ENCODE measurements at regions not wholly inside any gene's neighbourhood (a gene's known extent, or its start where the extent isn't known, plus 50 kb on each side); places are given as distances from the start of the nearest gene placed in this dataset.
"Not testable (repeated sequence)": the region's sequence is repeated elsewhere in the genome, so short reads cannot be mapped to it uniquely, and the experiment has no call there.

- peak; percentile 31 for DNase-seq (ENCODE audit: low read depth)
- no peaks in the 10 kb centered on the region for H3K27me3 ChIP-seq (ENCODE audit: control insufficient read depth, insufficient read depth, low read length)
- H3K4me3 ChIP-seq (ENCODE audit: low read depth, low read length), result no peak overlapping the region
- no peak for TF ChIP-seq CTCF (IDR thresholded peaks at IDR 0.05; ENCODE audit: insufficient read depth, low read length, severe bottlenecking)
- no peak for FAIRE-seq
- H3K36me3 ChIP-seq (ENCODE audit: control insufficient read depth, insufficient read depth, low read length), result no peaks in the 10 kb centered on the region
Observed at GRCh38 chr16:65809627-65810026, 556.9 kb upstream of the CDH5 start.

GRCh38 chr16:65808790-65809189, 557.7 kb upstream of the CDH5 start:
- Histone ChIP-seq H3K4me3 (ENCODE audit: low read depth, low read length) (no peak overlapping the region), H3K36me3 (ENCODE audit: control insufficient read depth, insufficient read depth, low read length) (no peaks in the 10 kb centered on the region), H3K27me3 (ENCODE audit: control insufficient read depth, insufficient read depth, low read length) (no peaks in the 10 kb centered on the region)
- no peak for DNase-seq (ENCODE audit: low read depth)
- TF ChIP-seq CTCF (IDR thresholded peaks at IDR 0.05; ENCODE audit: insufficient read depth, low read length, severe bottlenecking), result no peak
- FAIRE-seq, result no peak

GRCh38 chr16:65807858-65808257, 558.6 kb upstream of the CDH5 start:
- Histone ChIP-seq H3K27me3 (ENCODE audit: control insufficient read depth, insufficient read depth, low read length) (no peaks in the 10 kb centered on the region), H3K4me3 (ENCODE audit: low read depth, low read length) (no peak overlapping the region), H3K36me3 (ENCODE audit: control insufficient read depth, insufficient read depth, low read length) (no peaks in the 10 kb centered on the region)
- DNase-seq (ENCODE audit: low read depth) (no peak), FAIRE-seq (no peak)
- TF ChIP-seq CTCF (IDR thresholded peaks at IDR 0.05; ENCODE audit: insufficient read depth, low read length, severe bottlenecking), result no peak

GRCh38 chr16:65805704-65806103, 560.8 kb upstream of the CDH5 start:
- not testable (repeated sequence) for FAIRE-seq; H3K4me3 ChIP-seq (ENCODE audit: low read depth, low read length); H3K36me3 ChIP-seq (ENCODE audit: control insufficient read depth, insufficient read depth, low read length); H3K27me3 ChIP-seq (ENCODE audit: control insufficient read depth, insufficient read depth, low read length); DNase-seq (ENCODE audit: low read depth)

- DNase-seq (ENCODE audit: low read depth), result no peak
- H3K4me3 ChIP-seq (ENCODE audit: low read depth, low read length), result no peak overlapping the region
- H3K27me3 ChIP-seq (ENCODE audit: control insufficient read depth, insufficient read depth, low read length), result peaks cover 5% of the 10 kb centered on the region
- no peak for TF ChIP-seq CTCF (IDR thresholded peaks at IDR 0.05; ENCODE audit: insufficient read depth, low read length, severe bottlenecking)
- no peak for FAIRE-seq
- no peaks in the 10 kb centered on the region for H3K36me3 ChIP-seq (ENCODE audit: control insufficient read depth, insufficient read depth, low read length)
Observed at GRCh38 chr16:65796481-65796880, 570.0 kb upstream of the CDH5 start.

GRCh38 chr16:65794973-65795372, 571.5 kb upstream of the CDH5 start:
- H3K4me3 ChIP-seq (ENCODE audit: low read depth, low read length), result no peak overlapping the region
- TF ChIP-seq CTCF (IDR thresholded peaks at IDR 0.05; ENCODE audit: insufficient read depth, low read length, severe bottlenecking), result no peak
- DNase-seq (ENCODE audit: low read depth), result no peak
- no peak for FAIRE-seq
- H3K36me3 ChIP-seq (ENCODE audit: control insufficient read depth, insufficient read depth, low read length), result no peaks in the 10 kb centered on the region
- H3K27me3 ChIP-seq (ENCODE audit: control insufficient read depth, insufficient read depth, low read length), result peaks cover 5% of the 10 kb centered on the region

Data from bronchial epithelial cell (primary cell).